SU-DHL-6 (cell line): ENCODE measurements at regions not wholly inside any gene's neighbourhood (a gene's known extent, or its start where the extent isn't known, plus 50 kb on each side); places are given as distances from the start of the nearest gene placed in this dataset.

Experiments used
- H2AFZ ChIP-seq: fragments of 200-600 bp; sonication (generic); 2 replicates; pipeline ENCODE4 v1.6.1; 2014; ENCODE audit warnings: low read depth, mild to moderate bottlenecking, moderate library complexity, mixed read lengths, antibody characterized with exemption, low read length; ENCODE audit not compliant: severe bottlenecking
- H3F3A ChIP-seq: fragments of 200-600 bp; shearing (Covaris generic); 2 replicates; pipeline ENCODE4 v1.6.0; 2016; ENCODE audit warnings: antibody characterized with exemption, mild to moderate bottlenecking; ENCODE audit not compliant: insufficient read depth
- H3K27ac ChIP-seq: fragments of 200-600 bp; sonication (generic); 2 replicates; pipeline ENCODE4 v1.5.1; 2016; ENCODE audit warnings: low read depth, mild to moderate bottlenecking, low read length, moderate library complexity, mixed read lengths
- H3K27me3 ChIP-seq: fragments of 200-600 bp; sonication (generic), shearing (Covaris generic); 2 replicates; pipeline ENCODE4 v1.6.0; 2014; ENCODE audit warnings: mild to moderate bottlenecking, low read length
- H3K36me3 ChIP-seq: fragments of 200-600 bp; sonication (generic); 2 replicates; pipeline ENCODE4 v1.6.1; 2014; ENCODE audit warnings: mild to moderate bottlenecking, low read length, mixed read lengths
- H3K4me2 ChIP-seq: fragments of 300-600, 200-600 bp; shearing (Covaris generic), sonication (generic); 2 replicates; pipeline ENCODE4 v1.6.0; 2014; ENCODE audit warnings: low read length, low read depth, mild to moderate bottlenecking; ENCODE audit not compliant: poor library complexity, severe bottlenecking
- H3K4me3 ChIP-seq: fragments of 200-600 bp; sonication (generic); 2 replicates; pipeline ENCODE4 v1.5.1; 2014; ENCODE audit warnings: antibody characterized with exemption, low read length, mild to moderate bottlenecking, mixed read lengths; ENCODE audit not compliant: insufficient read depth, poor library complexity, severe bottlenecking
- H3K79me2 ChIP-seq: fragments of 200-600 bp; sonication (generic); 2 replicates; pipeline ENCODE4 v1.6.1; 2014; ENCODE audit warnings: mild to moderate bottlenecking, low read length, moderate library complexity; ENCODE audit not compliant: insufficient read depth
- H3K9ac ChIP-seq: fragments of 200-600 bp; sonication (generic); 2 replicates; pipeline ENCODE4 v1.7.0; 2014; ENCODE audit warnings: mild to moderate bottlenecking, low read length
- H3K9me2 ChIP-seq: fragments of 200-600 bp; sonication (generic); replicated peaks from 2 replicates; pipeline ENCODE4 v1.6.1; 2014; ENCODE audit warnings: low read length; ENCODE audit not compliant: insufficient read depth
- H3K9me3 ChIP-seq: fragments of 200-600 bp; sonication (generic); 2 replicates; pipeline ENCODE4 v1.6.1; 2014; ENCODE audit warnings: low read length, mixed read lengths; ENCODE audit not compliant: insufficient read depth
- H4K20me1 ChIP-seq: fragments of 200-600 bp; sonication (generic); 2 replicates; pipeline ENCODE4 v1.6.1; 2014; ENCODE audit warnings: low read depth, mild to moderate bottlenecking, antibody characterized with exemption, low read length, moderate library complexity, mixed read lengths
- EZH2phosphoT487 ChIP-seq: fragments of 200-600 bp; sonication (generic), shearing (Covaris generic); conservative IDR thresholded peaks from 2 replicates; pipeline ENCODE4 v1.6.1; 2018; ENCODE audit warnings: mild to moderate bottlenecking, antibody characterized with exemption, low read length, moderate library complexity, mixed read lengths
- TF ChIP-seq, protein P1 (sequence below): fragments of 200-600 bp; sonication (generic); IDR thresholded peaks from one replicate; pipeline ENCODE4 v1.5.1; 2017; ENCODE audit warnings: antibody characterized with exemption, mild to moderate bottlenecking, low read length, moderate library complexity; ENCODE audit not compliant: insufficient read depth, poor library complexity, severe bottlenecking

DNA sequence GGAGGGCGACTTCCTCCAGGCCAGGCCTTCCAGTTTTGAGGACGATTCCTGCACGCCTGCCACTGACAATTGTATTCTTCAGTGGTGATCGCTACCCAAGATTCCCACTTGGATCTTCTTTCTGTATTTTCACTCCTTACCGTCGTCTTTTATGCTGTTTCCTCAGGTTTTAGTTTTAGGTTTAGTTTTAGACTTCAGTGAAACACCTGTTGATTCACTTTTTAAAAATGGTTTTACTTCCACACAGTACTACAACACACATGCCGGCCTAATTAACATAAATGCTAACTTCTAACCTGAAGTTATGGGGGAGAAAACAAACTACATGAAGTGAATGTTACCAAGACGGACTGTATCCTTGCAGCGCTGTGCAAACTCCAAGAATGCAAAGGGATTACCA lies 530.6 kb upstream of the MGMT start:
- TF ChIP-seq, protein P1, sequence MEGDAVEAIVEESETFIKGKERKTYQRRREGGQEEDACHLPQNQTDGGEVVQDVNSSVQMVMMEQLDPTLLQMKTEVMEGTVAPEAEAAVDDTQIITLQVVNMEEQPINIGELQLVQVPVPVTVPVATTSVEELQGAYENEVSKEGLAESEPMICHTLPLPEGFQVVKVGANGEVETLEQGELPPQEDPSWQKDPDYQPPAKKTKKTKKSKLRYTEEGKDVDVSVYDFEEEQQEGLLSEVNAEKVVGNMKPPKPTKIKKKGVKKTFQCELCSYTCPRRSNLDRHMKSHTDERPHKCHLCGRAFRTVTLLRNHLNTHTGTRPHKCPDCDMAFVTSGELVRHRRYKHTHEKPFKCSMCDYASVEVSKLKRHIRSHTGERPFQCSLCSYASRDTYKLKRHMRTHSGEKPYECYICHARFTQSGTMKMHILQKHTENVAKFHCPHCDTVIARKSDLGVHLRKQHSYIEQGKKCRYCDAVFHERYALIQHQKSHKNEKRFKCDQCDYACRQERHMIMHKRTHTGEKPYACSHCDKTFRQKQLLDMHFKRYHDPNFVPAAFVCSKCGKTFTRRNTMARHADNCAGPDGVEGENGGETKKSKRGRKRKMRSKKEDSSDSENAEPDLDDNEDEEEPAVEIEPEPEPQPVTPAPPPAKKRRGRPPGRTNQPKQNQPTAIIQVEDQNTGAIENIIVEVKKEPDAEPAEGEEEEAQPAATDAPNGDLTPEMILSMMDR: no peak
- no peak for TF ChIP-seq EZH2phosphoT487
- H3K9ac ChIP-seq: no peak overlapping the region
- no peak overlapping the region for H3K4me2 ChIP-seq
- no peaks in the 10 kb centered on the region for H4K20me1 ChIP-seq
- H3K27ac ChIP-seq: no peak overlapping the region
- H3K79me2 ChIP-seq: no peaks in the 10 kb centered on the region
- H3K9me2 ChIP-seq: no peaks in the 10 kb centered on the region
- H3K9me3 ChIP-seq: no peaks in the 10 kb centered on the region
- no peaks in the 10 kb centered on the region for H3F3A ChIP-seq
- H3K4me3 ChIP-seq: no peak overlapping the region
- H3K27me3 ChIP-seq: no peaks in the 10 kb centered on the region
- no peaks in the 10 kb centered on the region for H3K36me3 ChIP-seq
- H2AFZ ChIP-seq: no peak overlapping the region

DNA sequence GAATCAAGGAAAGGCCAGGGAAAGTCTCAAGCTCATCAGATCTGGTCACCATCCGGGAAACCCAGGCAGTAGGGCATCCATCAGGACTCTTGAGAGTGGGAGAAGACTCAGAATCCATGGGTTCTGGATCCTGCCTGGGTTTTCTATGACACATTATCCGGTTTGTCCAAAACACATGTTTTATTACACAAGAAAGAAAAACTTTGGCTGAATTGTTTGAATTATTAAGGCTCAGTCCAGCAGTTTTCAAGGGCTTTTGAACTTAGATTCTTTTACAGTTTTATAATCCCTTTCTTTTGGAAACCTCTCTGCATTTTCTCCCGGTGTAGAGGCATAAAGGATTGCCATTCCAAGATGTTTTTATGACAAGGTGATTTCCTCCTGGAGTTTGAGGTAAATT lies 528.5 kb upstream of the MGMT start:
- Histone ChIP-seq H4K20me1 (no peaks in the 10 kb centered on the region), H3K79me2 (no peaks in the 10 kb centered on the region), H3K9me3 (no peaks in the 10 kb centered on the region)

DNA sequence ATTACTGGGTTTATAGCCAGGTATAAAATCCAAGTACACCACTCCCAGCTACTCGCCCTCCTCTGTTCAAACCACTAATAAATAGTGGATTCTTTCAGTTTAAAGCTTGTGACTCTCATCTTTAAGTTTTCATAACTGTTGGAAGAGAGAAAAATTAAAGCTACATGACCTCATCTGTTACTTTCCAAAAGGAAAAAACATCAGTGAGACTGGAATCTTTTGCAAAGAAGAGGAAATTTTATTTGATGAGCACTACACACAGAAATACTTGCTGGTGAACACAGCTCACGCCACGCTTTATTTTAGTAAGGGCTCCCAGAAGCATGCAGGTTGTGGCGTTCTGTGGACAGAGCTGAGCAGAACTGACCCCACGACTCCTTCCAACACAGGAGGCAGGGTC lies 527.0 kb upstream of the MGMT start:
- Histone ChIP-seq H3K79me2 (no peaks in the 10 kb centered on the region), H3K27me3 (no peaks in the 10 kb centered on the region), H3K9me2 (no peaks in the 10 kb centered on the region), H3K4me2 (no peak overlapping the region), H2AFZ (no peak overlapping the region), H3F3A (no peaks in the 10 kb centered on the region), H3K9me3 (no peaks in the 10 kb centered on the region), H3K27ac (no peak overlapping the region), H4K20me1 (no peaks in the 10 kb centered on the region), H3K9ac (no peak overlapping the region), H3K4me3 (no peak overlapping the region), H3K36me3 (no peaks in the 10 kb centered on the region)
- no peak for TF ChIP-seq EZH2phosphoT487
- TF ChIP-seq, protein P1: no peak

More for the DNA sequence above, 528.5 kb upstream of the MGMT start:
- H3K9ac ChIP-seq: no peak overlapping the region
- no peaks in the 10 kb centered on the region for H3K9me2 ChIP-seq
- H3K4me3 ChIP-seq: no peak overlapping the region
- no peak overlapping the region for H3K4me2 ChIP-seq
- no peaks in the 10 kb centered on the region for H3K27me3 ChIP-seq
- TF ChIP-seq EZH2phosphoT487: no peak
- TF ChIP-seq, protein P1: no peak
- H3K36me3 ChIP-seq: no peaks in the 10 kb centered on the region
- H3F3A ChIP-seq: no peaks in the 10 kb centered on the region
- H3K27ac ChIP-seq: no peak overlapping the region
- H2AFZ ChIP-seq: no peak overlapping the region
